Heart right ventricle (tissue), 16 donors: ENCODE measurements at regions not wholly inside any gene's neighbourhood (a gene's known extent, or its start where the extent isn't known, plus 50 kb on each side); places are given as distances from the start of the nearest gene placed in this dataset.
A peak's percentile ranks its signal among the peaks of the same experiment; 100 is the strongest.

ENCODE experiments used
- ATAC-seq, 8 donors: fragments of 200-7000 bp; cut with Tn5 transposase; one replicate each; pipeline ENCODE4 v1.9.1; 2020; ENCODE audit warnings: mild to moderate bottlenecking in 8 of 8, moderate library complexity in 8 of 8, moderate number of reproducible peaks in 1 of 8
- DNase-seq, 2 donors: peaks; one replicate each; pipeline ENCODE4 v3.0.0-alpha.2; 2020
- H3K27ac ChIP-seq, 10 donors: fragments of 200-600 bp; sonication (generic) in 2 of 10; one replicate each; pipeline versions ENCODE4 v1.5.0 to v1.8.0; 2020 to 2022; ENCODE audit warnings: mild to moderate bottlenecking in 3 of 10
- H3K27me3 ChIP-seq, 7 donors: fragments of 200-600 bp; one replicate each; pipeline ENCODE4 v1.8.0; 2021 to 2022; ENCODE audit warnings: mild to moderate bottlenecking in 2 of 7
- H3K36me3 ChIP-seq, 9 donors: fragments of 200-600 bp; sonication (generic) in 1 of 9; one replicate each; pipeline versions ENCODE4 v1.5.0 to v1.8.0; 2020 to 2022; ENCODE audit warnings: mild to moderate bottlenecking in 2 of 9
- H3K4me1 ChIP-seq, 9 donors: fragments of 200-600 bp; sonication (generic) in 1 of 9; one replicate each; pipeline versions ENCODE4 v1.5.0 to v1.8.0; 2020 to 2022; ENCODE audit warnings: mild to moderate bottlenecking in 4 of 9
- H3K4me3 ChIP-seq, 10 donors: fragments of 200-600 bp; sonication (generic) in 2 of 10; one replicate each; pipeline versions ENCODE4 v1.5.0 to v1.8.0; 2020 to 2022; ENCODE audit warnings: mild to moderate bottlenecking in 7 of 10, moderate library complexity in 2 of 10
- H3K9me3 ChIP-seq, 11 donors: fragments of 200-600 bp in 10 of 11; sonication (generic) in 2 of 11; one replicate each; pipeline versions ENCODE4 v1.5.0 to v1.8.0; 2013 to 2022; ENCODE audit warnings: mild to moderate bottlenecking in 2 of 11, control low read depth in 1 of 11, moderate library complexity in 1 of 11
- WGBS, 2 donors: extraction: QIAGEN DNeasy Blood & Tissue Kit; methylation state at CpG; one replicate each; pipeline ENCODE4 v1.1.7; 2013; ENCODE audit warnings: inconsistent platforms in 1 of 2; 5-methylcytosine and 5-hydroxymethylcytosine counted together
- intact Hi-C, 10 donors: fragments of 100-400 bp; cut with DNase I; formaldehyde crosslinking; loops; one replicate each; pipeline versions ENCODE4 v1.11.1 to v1.14.2; 2022
- TF ChIP-seq, protein P1 (sequence below), 9 donors: fragments of 200-600 bp; sonication (generic) in 2 of 9; IDR thresholded peaks; one replicate each; pipeline versions ENCODE4 v1.5.0 to v1.8.0; 2021 to 2022; ENCODE audit warnings: antibody characterized with exemption in 9 of 9, mild to moderate bottlenecking in 5 of 9, moderate library complexity in 1 of 9
- donor health status: Arrhythmogenic right ventricular cardiomyopathy.
- donor health status: ischemic (EF 13 %, LVEDD 7.1; RV severe dilation, severe dysfunction).
- donor health status: healthy with polysubstance abuse.
- donor health status: DM: no; HTN: yes; CAD: no.
- donor health status: DM: no; HTN: no; CAD: no.
- donor health status: ischemic (EF 25% LVEDD 6.9; RV normal size, moderate dysfunction).
- donor health status: ischemic (EF 25% LVEDD 5.7; RV mildly dilated, moderate dysfunction).
- donor health status: healthy.
- donor health status: DM: yes; HTN: yes; CAD: no.
- donor health status: Ischemic cardiomyopathy.
- donor health status: ischemic (EF 35%, LVEDD 5.7; RV mildly dilated, moderate dysfunction).
- donor health status: nonischemic (EF 11% LVEDD 7.7; RV severe dilation, severe dysfunction).
- donor health status: DM: yes; HTN: yes; CAD: no.
- donor health status: PGD.
- donor health status: ischemic (EF 29% LVEDD 5.4; RV normal size, mild dysfunction).
- donor health status: nonischemic (EF 23%, LVEDD 6.1; RV moderate dilation, normal function).

- intact Hi-C loops, result no loop called here
- no peaks in the 10 kb centered on the region for H3K36me3 ChIP-seq
- ATAC-seq (peak; percentile 38 to 97 (median 65)), DNase-seq (no peak)
- no peaks in the 10 kb centered on the region for H3K9me3 ChIP-seq
- peaks cover 0 to 38% (median 25%) of the 10 kb centered on the region in 7 donors for H3K27me3 ChIP-seq
- peaks cover 0 to 7% (median 0%) of the 10 kb centered on the region in 9 donors for H3K4me1 ChIP-seq
- TF ChIP-seq, protein P1, sequence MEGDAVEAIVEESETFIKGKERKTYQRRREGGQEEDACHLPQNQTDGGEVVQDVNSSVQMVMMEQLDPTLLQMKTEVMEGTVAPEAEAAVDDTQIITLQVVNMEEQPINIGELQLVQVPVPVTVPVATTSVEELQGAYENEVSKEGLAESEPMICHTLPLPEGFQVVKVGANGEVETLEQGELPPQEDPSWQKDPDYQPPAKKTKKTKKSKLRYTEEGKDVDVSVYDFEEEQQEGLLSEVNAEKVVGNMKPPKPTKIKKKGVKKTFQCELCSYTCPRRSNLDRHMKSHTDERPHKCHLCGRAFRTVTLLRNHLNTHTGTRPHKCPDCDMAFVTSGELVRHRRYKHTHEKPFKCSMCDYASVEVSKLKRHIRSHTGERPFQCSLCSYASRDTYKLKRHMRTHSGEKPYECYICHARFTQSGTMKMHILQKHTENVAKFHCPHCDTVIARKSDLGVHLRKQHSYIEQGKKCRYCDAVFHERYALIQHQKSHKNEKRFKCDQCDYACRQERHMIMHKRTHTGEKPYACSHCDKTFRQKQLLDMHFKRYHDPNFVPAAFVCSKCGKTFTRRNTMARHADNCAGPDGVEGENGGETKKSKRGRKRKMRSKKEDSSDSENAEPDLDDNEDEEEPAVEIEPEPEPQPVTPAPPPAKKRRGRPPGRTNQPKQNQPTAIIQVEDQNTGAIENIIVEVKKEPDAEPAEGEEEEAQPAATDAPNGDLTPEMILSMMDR (IDR thresholded peaks at IDR 0.05), result no peak
- no peak overlapping the region for H3K27ac ChIP-seq
- 19 to 43% methylated on average over 4 of the region's 4 CpGs for WGBS, 2 donors
- H3K4me3 ChIP-seq, result no peak overlapping the region
Measured at GRCh38 chr4:129355516-129355915, 259.6 kb downstream of the C4orf33 start.

- no peak for ATAC-seq
- intact Hi-C loops, result no loop called here
- Histone ChIP-seq H3K4me3 (no peak overlapping the region), H3K9me3 (no peaks in the 10 kb centered on the region), H3K27me3 (peaks cover 0 to 21% (median 5%) of the 10 kb centered on the region in 7 donors), H3K4me1 (peaks cover 0 to 7% (median 0%) of the 10 kb centered on the region in 9 donors), H3K27ac (no peak overlapping the region), H3K36me3 (no peaks in the 10 kb centered on the region)
- TF ChIP-seq, protein P1 (IDR thresholded peaks at IDR 0.05), result no peak
- DNase-seq, result no peak
Measured at GRCh38 chr4:129358571-129358970, 262.6 kb downstream of the C4orf33 start.

DNA sequence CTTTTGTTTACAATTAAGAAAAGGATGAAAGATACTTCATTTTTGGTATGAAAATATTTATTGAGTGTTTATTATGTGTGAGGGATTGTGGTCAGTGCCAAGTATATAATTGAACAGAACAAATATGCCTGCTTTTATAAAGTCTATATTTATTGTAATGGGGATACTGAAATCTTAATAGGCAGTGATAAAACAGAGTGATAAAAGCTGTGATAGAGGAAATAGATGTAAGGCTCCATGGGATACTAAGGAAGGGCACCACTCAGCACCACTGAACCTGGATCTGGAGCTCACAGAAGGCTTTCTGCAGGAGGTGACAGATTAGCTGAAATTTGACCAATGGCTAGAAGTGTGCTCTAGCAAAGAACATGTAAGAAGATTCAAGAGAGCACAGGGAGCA lies 263.5 kb downstream of the C4orf33 start:
- Histone ChIP-seq H3K27me3 (peaks cover 0 to 17% (median 5%) of the 10 kb centered on the region in 7 donors), H3K4me3 (no peak overlapping the region), H3K4me1 (peaks cover 0 to 7% (median 0%) of the 10 kb centered on the region in 9 donors), H3K27ac (no peak overlapping the region), H3K36me3 (no peaks in the 10 kb centered on the region), H3K9me3 (no peaks in the 10 kb centered on the region)
- intact Hi-C loops, result no loop called here
- no peak for ATAC-seq
- TF ChIP-seq, protein P1 (IDR thresholded peaks at IDR 0.05), result no peak
- DNase-seq, result no peak

- Histone ChIP-seq H3K9me3 (no peaks in the 10 kb centered on the region), H3K4me3 (no peak overlapping the region), H3K27ac (no peak overlapping the region), H3K4me1 (no peaks in the 10 kb centered on the region), H3K36me3 (no peaks in the 10 kb centered on the region), H3K27me3 (peaks cover 0 to 9% (median 3%) of the 10 kb centered on the region in 7 donors)
- ATAC-seq (peak in 3 of 8 donors; percentile 42 to 71 (median 68)), DNase-seq (peak; percentile 7 to 51)
- WGBS, 2 donors, result 7 to 12% methylated on average over 5 of the region's 5 CpGs
- intact Hi-C loops, result loop anchor here (1.0 to 5.0 kb wide), 4 partner anchors 275 to 280 kb away; no protein-coding TSS in a partner anchor
- TF ChIP-seq, protein P1 (IDR thresholded peaks at IDR 0.05), result peak; percentile 51 to 90 (median 85)
Measured at GRCh38 chr4:129362691-129363274, 266.8 kb downstream of the C4orf33 start.
